ENCODE measurements at regions not wholly inside any gene's neighbourhood (a gene's known extent, or its start where the extent isn't known, plus 50 kb on each side); places are given as distances from the start of the nearest gene placed in this dataset.

- no peak for DNase-seq (ENCODE audit: low read depth)
Measured at GRCh38 chr12:126830778-126831680, 1435.9 kb upstream of the TMEM132C start.

- DNase-seq (ENCODE audit: low read depth) = no peak
Measured at GRCh38 chr12:126837697-126838096, 1429.3 kb upstream of the TMEM132C start.

GRCh38 chr12:126843915-126844669, 1422.9 kb upstream of the TMEM132C start:
- DNase-seq (ENCODE audit: low read depth) = no peak

GRCh38 chr12:126847005-126847629, 1419.9 kb upstream of the TMEM132C start:
- DNase-seq (ENCODE audit: low read depth) = no peak

- DNase-seq (ENCODE audit: low read depth) = no peak
Measured at GRCh38 chr12:126855768-126856167, 1411.2 kb upstream of the TMEM132C start.

- no peak for DNase-seq (ENCODE audit: low read depth)
Measured at GRCh38 chr12:126856958-126857357, 1410.0 kb upstream of the TMEM132C start.

- DNase-seq (ENCODE audit: low read depth) = no peak
Measured at GRCh38 chr12:126858560-126858959, 1408.4 kb upstream of the TMEM132C start.

GRCh38 chr12:126860210-126860609, 1406.8 kb upstream of the TMEM132C start:
- no peak for DNase-seq (ENCODE audit: low read depth)

GRCh38 chr12:126862500-126862899, 1404.5 kb upstream of the TMEM132C start:
- no peak for DNase-seq (ENCODE audit: low read depth)

- no peak for DNase-seq (ENCODE audit: low read depth)
Measured at GRCh38 chr12:126869644-126870043, 1397.3 kb upstream of the TMEM132C start.

GRCh38 chr12:126873701-126874100, 1393.3 kb upstream of the TMEM132C start:
- no peak for DNase-seq (ENCODE audit: low read depth)

GRCh38 chr12:126874427-126875026, 1392.4 kb upstream of the TMEM132C start:
- DNase-seq (ENCODE audit: low read depth) = peak; percentile 40

GRCh38 chr12:126879842-126880241, 1387.1 kb upstream of the TMEM132C start:
- no peak for DNase-seq (ENCODE audit: low read depth)

GRCh38 chr12:126883697-126884096, 1383.3 kb upstream of the TMEM132C start:
- DNase-seq (ENCODE audit: low read depth) = no peak

GRCh38 chr12:126889501-126889900, 1377.5 kb upstream of the TMEM132C start:
- no peak for DNase-seq (ENCODE audit: low read depth)

GRCh38 chr12:126890097-126890496, 1376.9 kb upstream of the TMEM132C start:
- DNase-seq (ENCODE audit: low read depth) = no peak

- DNase-seq (ENCODE audit: low read depth) = no peak
Measured at GRCh38 chr12:126891789-126892188, 1375.2 kb upstream of the TMEM132C start.

GRCh38 chr12:126895951-126896913, 1370.7 kb upstream of the TMEM132C start:
- DNase-seq (ENCODE audit: low read depth) = peak; percentile 28

- DNase-seq (ENCODE audit: low read depth) = no peak
Measured at GRCh38 chr12:126897102-126897501, 1369.9 kb upstream of the TMEM132C start.

- DNase-seq (ENCODE audit: low read depth) = no peak
Measured at GRCh38 chr12:126897778-126898177, 1369.2 kb upstream of the TMEM132C start.

GRCh38 chr12:126898562-126898961, 1368.4 kb upstream of the TMEM132C start:
- no peak for DNase-seq (ENCODE audit: low read depth)
